Heart left ventricle (tissue), 13 donors: ENCODE measurements at regions not wholly inside any gene's neighbourhood (a gene's known extent, or its start where the extent isn't known, plus 50 kb on each side); places are given as distances from the start of the nearest gene placed in this dataset.

ENCODE experiments used
- CTCF ChIP-seq, 12 donors: fragments of 200-600 bp; sonication (generic) in 4 of 12; IDR thresholded peaks; one replicate each; pipeline versions ENCODE4 v1.5.0 to v1.8.0; 2018 to 2022; ENCODE audit warnings: antibody characterized with exemption in 12 of 12, mild to moderate bottlenecking in 5 of 12
- POLR2A ChIP-seq, 2 donors: fragments of 450-650 bp; IDR thresholded peaks; one replicate each; pipeline ENCODE4 v1.6.1; 2017; ENCODE audit warnings: antibody characterized with exemption in 2 of 2, mild to moderate bottlenecking in 2 of 2, moderate library complexity in 2 of 2
- donor health status: ischemic (EF 13 %, LVEDD 7.1; RV severe dilation, severe dysfunction).
- donor health status: DM: no; HTN: yes; CAD: no.
- donor health status: DM: no; HTN: no; CAD: no.
- donor health status: ischemic (EF 25% LVEDD 6.9; RV normal size, moderate dysfunction).
- donor health status: ischemic (EF 25% LVEDD 5.7; RV mildly dilated, moderate dysfunction).
- donor health status: ischemic (EF 35%, LVEDD 5.7; RV mildly dilated, moderate dysfunction).
- donor health status: nonischemic (EF 11% LVEDD 7.7; RV severe dilation, severe dysfunction).
- donor health status: DM: yes; HTN: yes; CAD: no.
- donor health status: PGD.
- donor health status: ischemic (EF 29% LVEDD 5.4; RV normal size, mild dysfunction).
- donor health status: nonischemic (EF 23%, LVEDD 6.1; RV moderate dilation, normal function).

GRCh38 chr5:158014372-158014771 is 155.4 kb upstream of the CLINT1 start:
- TF ChIP-seq CTCF (IDR thresholded peaks at IDR 0.05) (no peak), POLR2A (IDR thresholded peaks at IDR 0.05) (no peak)
